HCT116 (cell line): ENCODE measurements at regions not wholly inside any gene's neighbourhood (a gene's known extent, or its start where the extent isn't known, plus 50 kb on each side); places are given as distances from the start of the nearest gene placed in this dataset.

Source experiments
- ATAC-seq: fragments of 200-7000 bp; cut with Tn5 transposase; 2 replicates; pipeline ENCODE4 v1.9.1; 2020; ENCODE audit warnings: mild to moderate bottlenecking, moderate library complexity
- BruUV-seq: library from RNA; stranded (reverse); fragments of 400-500 nt; replicated peaks from 2 replicates; lab custom pipeline; 2021; lab: Mats Ljungman, UMichigan
- CTCF ChIA-PET: fragments of 300-600 bp; sonication (Branson Sonifier 250); formaldehyde crosslinking; loops from one replicate; lab custom pipeline; 2021; ENCODE audit warnings: antibody characterized with exemption; lab: Charles Lee
- POLR2A ChIA-PET: fragments of 300-600, 350-600 bp; sonication (Branson Sonifier 250); formaldehyde crosslinking; loops from one replicate; lab custom pipeline; 2021; ENCODE audit warnings: antibody characterized with exemption; lab: Charles Lee
- RAD21 ChIA-PET, 2 experiments: fragments of 300-600 bp; sonication (Branson Sonifier 250); formaldehyde crosslinking; loops; one replicate each; lab custom pipeline; 2023; ENCODE audit warnings: low total read pairs in 2 of 2; ENCODE audit not compliant: uncharacterized antibody in 2 of 2, unreplicated experiment in 2 of 2, low non-redundant PET in 1 of 2; lab: Charles Lee
- DNase-seq: peaks from one replicate; pipeline ENCODE4 v3.0.0-alpha.2; 2010; ENCODE audit warnings: low read depth, low spot score
- H2AFZ ChIP-seq: fragments of 200-600 bp; shearing (Covaris generic), sonication (generic); 2 replicates; pipeline ENCODE4 v1.6.1; 2017; ENCODE audit warnings: low read depth, mixed run types, mixed read lengths, antibody characterized with exemption, low read length; ENCODE audit not compliant: poor library complexity, severe bottlenecking
- H3K27ac ChIP-seq: 2 replicates; pipeline ENCODE4 v1.5.1; 2012; ENCODE audit warnings: low read depth, low read length
- H3K27me3 ChIP-seq: fragments of 200-600 bp; sonication (generic); 2 replicates; pipeline ENCODE4 v1.6.1; 2016; ENCODE audit warnings: mixed run types, low read length, mixed read lengths; ENCODE audit not compliant: insufficient read depth
- H3K36me3 ChIP-seq, 2 experiments: fragments of 200-500 bp in 1 of 2; fragments of 200-600 bp in 1 of 2; sonication (Bioruptor generic) in 1 of 2; sonication (generic) in 1 of 2; 2 replicates each; pipeline versions ENCODE4 v1.5.1 to v1.6.1; 2014 to 2016; ENCODE audit warnings: low read length in 2 of 2, inconsistent platforms in 1 of 2, mixed read lengths in 1 of 2, mixed run types in 1 of 2; ENCODE audit not compliant: insufficient read depth in 2 of 2, control insufficient read depth in 1 of 2
- H3K4me1 ChIP-seq, 2 experiments: fragments of 200-600 bp in 1 of 2; sonication (generic) in 1 of 2; 2 replicates each; pipeline versions ENCODE4 v1.5.1 to v1.6.1; 2012 to 2017; ENCODE audit warnings: low read length in 2 of 2, inconsistent platforms in 1 of 2, mild to moderate bottlenecking in 1 of 2, mixed read lengths in 1 of 2, mixed run types in 1 of 2, moderate library complexity in 1 of 2; ENCODE audit not compliant: insufficient read depth in 2 of 2, control insufficient read depth in 1 of 2
- H3K4me2 ChIP-seq: fragments of 200-600 bp; sonication (generic); 2 replicates; pipeline ENCODE4 v1.6.1; 2017; ENCODE audit warnings: mixed run types, low read length, mixed read lengths
- H3K4me3 ChIP-seq, 2 experiments: fragments of 200-600 bp in 1 of 2; sonication (generic) in 1 of 2; replicated peaks in 1 of 2; 2 replicates each; pipeline ENCODE4 v1.5.1; 2011 to 2016; ENCODE audit warnings: low read length in 2 of 2, control low read depth in 1 of 2, low read depth in 1 of 2, mild to moderate bottlenecking in 1 of 2, mixed read lengths in 1 of 2, mixed run types in 1 of 2
- H3K79me2 ChIP-seq: fragments of 200-600 bp; sonication (generic); 2 replicates; pipeline ENCODE4 v1.6.1; 2017; ENCODE audit warnings: mild to moderate bottlenecking, mixed run types, low read length, moderate library complexity, mixed read lengths; ENCODE audit not compliant: insufficient read depth
- H3K9ac ChIP-seq: fragments of 200-600 bp; sonication (generic); 2 replicates; pipeline ENCODE4 v1.6.1; 2016; ENCODE audit warnings: low read length, mixed read lengths
- H3K9me2 ChIP-seq: fragments of 200-600 bp; sonication (generic), shearing (Covaris generic); 2 replicates; pipeline ENCODE4 v1.6.1; 2017; ENCODE audit warnings: mixed run types, mild to moderate bottlenecking, moderate library complexity; ENCODE audit not compliant: insufficient read depth
- H3K9me3 ChIP-seq, 2 experiments: fragments of 200-500 bp in 1 of 2; fragments of 200-600 bp in 1 of 2; sonication (Bioruptor generic) in 1 of 2; sonication (generic) in 1 of 2; 2 replicates each; pipeline ENCODE4 v1.6.1; 2014 to 2017; ENCODE audit warnings: low read length in 2 of 2, mixed read lengths in 2 of 2, inconsistent platforms in 1 of 2, low read depth in 1 of 2, mild to moderate bottlenecking in 1 of 2, mixed run types in 1 of 2, moderate library complexity in 1 of 2; ENCODE audit not compliant: control insufficient read depth in 1 of 2, insufficient read depth in 1 of 2
- H4K20me1 ChIP-seq: fragments of 200-600 bp; sonication (generic), shearing (Covaris generic); 2 replicates; pipeline ENCODE4 v1.6.1; 2017; ENCODE audit warnings: mixed run types, mild to moderate bottlenecking, moderate library complexity; ENCODE audit not compliant: insufficient read depth
- ATF3 ChIP-seq: IDR thresholded peaks from 2 replicates; pipeline ENCODE4 v1.6.1; 2012
- CBX3 ChIP-seq: IDR thresholded peaks from 2 replicates; pipeline ENCODE4 v1.6.1; 2012; ENCODE audit warnings: low read depth
- CEBPB ChIP-seq: IDR thresholded peaks from 2 replicates; pipeline ENCODE4 v1.6.1; 2012; ENCODE audit warnings: low read depth
- EGR1 ChIP-seq: IDR thresholded peaks from 2 replicates; pipeline ENCODE4 v1.6.1; 2012; ENCODE audit warnings: low read depth
- ELF1 ChIP-seq: IDR thresholded peaks from 2 replicates; pipeline ENCODE4 v1.6.1; 2012; ENCODE audit warnings: low read depth, borderline replicate concordance
- EZH2 ChIP-seq: fragments of 200-600 bp; sonication (generic); IDR thresholded peaks from 2 replicates; pipeline ENCODE4 v1.6.1; 2017; ENCODE audit warnings: antibody characterized with exemption, mixed run types
- FOSL1 ChIP-seq: IDR thresholded peaks from 2 replicates; pipeline ENCODE4 v1.6.1; 2012; ENCODE audit warnings: low read depth
- JUND ChIP-seq: IDR thresholded peaks from 2 replicates; pipeline ENCODE4 v1.6.1; 2012
- MAX ChIP-seq: IDR thresholded peaks from 2 replicates; pipeline ENCODE4 v1.6.1; 2012
- POLR2A ChIP-seq: IDR thresholded peaks from 2 replicates; pipeline ENCODE4 v1.7.0; 2011; ENCODE audit warnings: borderline replicate concordance; ENCODE audit not compliant: insufficient read depth, insufficient read length; ENCODE audit errors: extremely low read depth
- POLR2AphosphoS5 ChIP-seq: IDR thresholded peaks from 2 replicates; pipeline ENCODE4 v1.6.1; 2011; ENCODE audit warnings: mild to moderate bottlenecking, low read depth, low read length, moderate library complexity
- REST ChIP-seq: IDR thresholded peaks from 2 replicates; pipeline ENCODE4 v1.6.1; 2012; ENCODE audit warnings: low read depth
- SP1 ChIP-seq: IDR thresholded peaks from 2 replicates; pipeline ENCODE4 v1.6.1; 2012; ENCODE audit warnings: low read depth
- SRF ChIP-seq: IDR thresholded peaks from 2 replicates; pipeline ENCODE4 v1.6.1; 2012; ENCODE audit warnings: low read depth
- intact Hi-C: fragments of 100-400 bp; cut with micrococcal nuclease; formaldehyde crosslinking; loops from 2 replicates; pipeline ENCODE4 v1.10.0; 2022

- Histone ChIP-seq H3K36me3 (no peaks in the 10 kb centered on the region), H4K20me1 (no peaks in the 10 kb centered on the region)
- no peak for DNase-seq
- TF ChIP-seq SP1 (no peak), POLR2A (no peak), ATF3 (no peak), CEBPB (no peak), JUND (no peak), POLR2AphosphoS5 (no peak), FOSL1 (no peak)
- TF ChIP-seq, all 23 proteins: peak for 0
- ChIA-PET POLR2A (interaction anchor here (1.3 kb wide), 1 partner anchor 9 kb away, joined by 5 read pairs; no protein-coding TSS in a partner anchor), CTCF (no interaction called here), RAD21 (no interaction called here)
- no peak overlapping the region for H3K27ac ChIP-seq
- no TSS peak for BruUV-seq
- 0 out of 2 replicates have a peak, but pooled peaks have one; percentile 7 for ATAC-seq
- intact Hi-C loops: loop anchor here (5.0 kb wide), 1 partner anchor 145 kb away; the partner anchor contains the start of gene RASA1
- no peaks in the 10 kb centered on the region for H3K9me2 ChIP-seq
- H3K4me3 ChIP-seq: peak overlapping the region in 1 of 2 experiments; percentile 31; a peak in 2 of 4 replicates
- H3K4me1 ChIP-seq: peaks cover 18 to 48% of the 10 kb centered on the region in 2 experiments
- H3K9ac ChIP-seq: peak overlapping the region; percentile 14; the same call in 1 of the 2 replicates
- no peaks in the 10 kb centered on the region for H3K27me3 ChIP-seq
- H2AFZ ChIP-seq: peak overlapping the region; percentile 98
- H3K79me2 ChIP-seq: no peaks in the 10 kb centered on the region
- no peaks in the 10 kb centered on the region for H3K9me3 ChIP-seq
- peak overlapping the region; percentile 58 for H3K4me2 ChIP-seq
Measured at GRCh38 chr5:87122151-87122977, 145.3 kb upstream of the RASA1 start.

GRCh38 chr5:87125766-87126165 is 141.9 kb upstream of the RASA1 start:
- H3K9me3 ChIP-seq: no peaks in the 10 kb centered on the region
- H3K79me2 ChIP-seq: no peaks in the 10 kb centered on the region
- ChIA-PET POLR2A (interaction anchor here (0.7 kb wide), 1 partner anchor 9 kb away, joined by 3 read pairs; no protein-coding TSS in a partner anchor), RAD21 (no interaction called here), CTCF (no interaction called here)
- no peak for DNase-seq
- no peak overlapping the region for H3K4me2 ChIP-seq
- H3K36me3 ChIP-seq: no peaks in the 10 kb centered on the region
- BruUV-seq: no TSS peak
- ATAC-seq: no peak
- no peaks in the 10 kb centered on the region for H3K27me3 ChIP-seq
- no peaks in the 10 kb centered on the region for H4K20me1 ChIP-seq
- intact Hi-C loops: no loop called here
- H3K9ac ChIP-seq: no peak overlapping the region
- peaks cover 6 to 27% of the 10 kb centered on the region in 2 experiments for H3K4me1 ChIP-seq
- H3K27ac ChIP-seq: no peak overlapping the region
- no peak overlapping the region for H2AFZ ChIP-seq
- no peak overlapping the region for H3K4me3 ChIP-seq
- no peaks in the 10 kb centered on the region for H3K9me2 ChIP-seq
- TF ChIP-seq MAX (no peak), EGR1 (no peak), REST (no peak), POLR2AphosphoS5 (no peak), SRF (no peak), EZH2 (no peak), CBX3 (no peak), ATF3 (no peak), ELF1 (no peak), FOSL1 (no peak)
